WTC11 (cell line): ENCODE measurements at regions not wholly inside any gene's neighbourhood (a gene's known extent, or its start where the extent isn't known, plus 50 kb on each side); places are given as distances from the start of the nearest gene placed in this dataset.

ENCODE experiments used
- ATAC-seq: fragments of 200-7000 bp; cut with Tn5 transposase; 2 replicates; pipeline ENCODE4 v1.10.0; 2021; ENCODE audit warnings: mild to moderate bottlenecking, moderate library complexity
- CTCF ChIA-PET: fragments of 300-600 bp; sonication (Branson Sonifier 250); formaldehyde crosslinking; loops from one replicate; lab custom pipeline; 2021; ENCODE audit warnings: antibody characterized with exemption; lab: Charles Lee
- POLR2A ChIA-PET: fragments of 350-600 bp; sonication (Branson Sonifier 250); formaldehyde crosslinking; loops from one replicate; lab custom pipeline; 2021; ENCODE audit warnings: antibody characterized with exemption; lab: Charles Lee
- DNase-seq: peaks from one replicate; pipeline ENCODE4 v3.0.0; 2021; ENCODE audit warnings: low spot score
- H3K27ac Mint-ChIP-seq: 2 replicates; pipeline ENCODE4 v1.8.0; 2021; ENCODE audit warnings: mixed read lengths
- H3K27me3 Mint-ChIP-seq: 2 replicates; pipeline ENCODE4 v1.8.0; 2021; ENCODE audit warnings: low read depth, mild to moderate bottlenecking, moderate library complexity, mixed read lengths
- H3K36me3 Mint-ChIP-seq: 2 replicates; pipeline ENCODE4 v1.8.0; 2021; ENCODE audit warnings: mixed read lengths
- H3K4me1 Mint-ChIP-seq: 2 replicates; pipeline ENCODE4 v1.8.0; 2022; ENCODE audit warnings: mixed read lengths
- H3K4me3 Mint-ChIP-seq: 2 replicates; pipeline ENCODE4 v1.8.0; 2021; ENCODE audit warnings: mild to moderate bottlenecking, moderate library complexity, mixed read lengths
- H3K9me3 Mint-ChIP-seq: 2 replicates; pipeline ENCODE4 v1.8.0; 2021; ENCODE audit warnings: mixed read lengths
- ETV6 ChIP-seq: sonication (generic); formaldehyde crosslinking; IDR thresholded peaks from 2 replicates; pipeline ENCODE4 v1.8.1; 2022; ENCODE audit warnings: mild to moderate bottlenecking, missing genetic modification reagents
- FOXJ3 ChIP-seq: sonication (generic); formaldehyde crosslinking; IDR thresholded peaks from 2 replicates; pipeline ENCODE4 v1.9.0; 2021; ENCODE audit warnings: missing genetic modification reagents, mild to moderate bottlenecking, borderline replicate concordance
- GTF2I ChIP-seq: fragments of 250-450 bp; sonication (Bioruptor Pico); conservative IDR thresholded peaks from 2 replicates; pipeline ENCODE4 v1.4.0; 2021; ENCODE audit warnings: mild to moderate bottlenecking
- HMGA2 ChIP-seq: fragments of 250-450 bp; sonication (Bioruptor Pico); IDR thresholded peaks from 2 replicates; pipeline ENCODE4 v1.4.0; 2021; ENCODE audit warnings: mild to moderate bottlenecking, moderate library complexity
- JUN ChIP-seq: sonication (generic); formaldehyde crosslinking; IDR thresholded peaks from 2 replicates; pipeline ENCODE4 v1.8.0; 2023; ENCODE audit warnings: mild to moderate bottlenecking, missing genetic modification reagents
- NR3C1 ChIP-seq: sonication (generic); formaldehyde crosslinking; conservative IDR thresholded peaks from 2 replicates; pipeline ENCODE4 v1.8.1; 2023; ENCODE audit warnings: low read depth, mild to moderate bottlenecking, missing genetic modification reagents
- PRRX2 ChIP-seq: fragments of 250-450 bp; sonication (Bioruptor Pico); IDR thresholded peaks from 2 replicates; pipeline ENCODE4 v1.8.0; 2021; ENCODE audit warnings: mild to moderate bottlenecking
- TCF7 ChIP-seq: sonication (generic); formaldehyde crosslinking; IDR thresholded peaks from 2 replicates; pipeline ENCODE4 v1.8.0; 2022; ENCODE audit warnings: mild to moderate bottlenecking, low read depth, missing genetic modification reagents, moderate library complexity
- TEAD4 ChIP-seq: sonication (generic); formaldehyde crosslinking; IDR thresholded peaks from 2 replicates; pipeline ENCODE4 v1.8.0; 2022; ENCODE audit warnings: mild to moderate bottlenecking, missing genetic modification reagents
- TP53 ChIP-seq: sonication (generic); formaldehyde crosslinking; IDR thresholded peaks from 2 replicates; pipeline ENCODE4 v1.8.1; 2023; ENCODE audit warnings: mild to moderate bottlenecking, missing genetic modification reagents
- ZNF232 ChIP-seq: sonication (generic); formaldehyde crosslinking; IDR thresholded peaks from 2 replicates; pipeline ENCODE4 v1.8.0; 2022; ENCODE audit warnings: mild to moderate bottlenecking, missing genetic modification reagents
- ZNF396 ChIP-seq: fragments of 250-450 bp; sonication (Bioruptor Pico); IDR thresholded peaks from 2 replicates; pipeline ENCODE4 v1.8.0; 2021; ENCODE audit warnings: mild to moderate bottlenecking, moderate library complexity, borderline replicate concordance
- ZNF416 ChIP-seq: fragments of 250-450 bp; sonication (Bioruptor Pico); IDR thresholded peaks from 2 replicates; pipeline ENCODE4 v1.9.0; 2021; ENCODE audit warnings: mild to moderate bottlenecking, inconsistent platforms
- ZNF671 ChIP-seq: fragments of 250-450 bp; sonication (Bioruptor Pico); IDR thresholded peaks from 2 replicates; pipeline ENCODE4 v1.8.0; 2021; ENCODE audit warnings: mild to moderate bottlenecking
- TF ChIP-seq, protein P1 (sequence below): sonication (generic); formaldehyde crosslinking; IDR thresholded peaks from 2 replicates; pipeline ENCODE4 v1.8.0; 2023; ENCODE audit warnings: missing genetic modification reagents
- TF ChIP-seq, protein P2 (sequence below): sonication (generic); formaldehyde crosslinking; conservative IDR thresholded peaks from 2 replicates; pipeline ENCODE4 v1.8.1; 2022; ENCODE audit warnings: mild to moderate bottlenecking, missing genetic modification reagents
- TF ChIP-seq, protein P3 (sequence below): sonication (generic); formaldehyde crosslinking; IDR thresholded peaks from 2 replicates; pipeline ENCODE4 v1.8.0; 2023; ENCODE audit warnings: missing genetic modification reagents, mild to moderate bottlenecking, borderline replicate concordance
- TF ChIP-seq, protein P4 (sequence below): sonication (generic); formaldehyde crosslinking; IDR thresholded peaks from 2 replicates; pipeline ENCODE4 v1.8.1; 2022; ENCODE audit warnings: mild to moderate bottlenecking, moderate library complexity, missing genetic modification reagents
- TF ChIP-seq, protein P5 (sequence below): fragments of 250-450 bp; sonication (Bioruptor Pico); IDR thresholded peaks from 2 replicates; pipeline ENCODE4 v2.1.2; 2022; ENCODE audit warnings: mild to moderate bottlenecking, moderate library complexity
- TF ChIP-seq, protein P6 (sequence below): sonication (generic); formaldehyde crosslinking; IDR thresholded peaks from 2 replicates; pipeline ENCODE4 v1.8.0; 2022; ENCODE audit warnings: mild to moderate bottlenecking, missing genetic modification reagents
- TF ChIP-seq, protein P7 (sequence below): fragments of 250-450 bp; sonication (Bioruptor Pico); IDR thresholded peaks from 2 replicates; pipeline ENCODE4 v1.8.0; 2021; ENCODE audit warnings: mild to moderate bottlenecking
- TF ChIP-seq, protein P8 (sequence below): fragments of 250-450 bp; sonication (Bioruptor Pico); IDR thresholded peaks from 2 replicates; pipeline ENCODE4 v1.9.0; 2021; ENCODE audit warnings: mild to moderate bottlenecking

DNA sequence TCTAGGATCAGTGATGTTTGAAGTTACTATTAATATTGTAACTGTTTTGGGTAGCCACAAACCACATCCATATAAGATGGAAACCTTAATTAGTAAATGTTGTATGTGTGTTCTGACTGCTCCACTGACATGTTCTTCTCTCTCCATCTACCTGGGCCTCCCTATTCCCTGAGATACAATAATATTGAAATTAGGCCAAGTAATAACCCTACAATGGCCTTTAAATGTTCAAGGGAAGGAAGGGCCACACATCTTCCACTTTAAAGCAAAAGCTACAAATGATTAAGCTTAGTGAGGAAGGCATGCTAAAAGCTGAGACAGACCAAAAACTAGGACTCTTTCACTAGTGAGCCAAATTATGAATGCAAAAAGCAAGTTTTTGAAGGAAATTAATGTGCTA is 176.4 kb upstream of the ANK3 start:
- no peak for ATAC-seq
- Mint-ChIP-seq H3K27me3 (no peaks in the 10 kb centered on the region), H3K27ac (no peak overlapping the region), H3K4me3 (no peak overlapping the region), H3K9me3 (peaks cover 38% of the 10 kb centered on the region), H3K4me1 (no peaks in the 10 kb centered on the region), H3K36me3 (peaks cover 35% of the 10 kb centered on the region)
- CTCF ChIA-PET, result no interaction called here
- POLR2A ChIA-PET, result interaction anchor here (0.6 kb wide), 1 partner anchor 466 kb away, joined by 3 read pairs; no protein-coding TSS in a partner anchor
- DNase-seq, result no peak
- TF ChIP-seq, protein P1, sequence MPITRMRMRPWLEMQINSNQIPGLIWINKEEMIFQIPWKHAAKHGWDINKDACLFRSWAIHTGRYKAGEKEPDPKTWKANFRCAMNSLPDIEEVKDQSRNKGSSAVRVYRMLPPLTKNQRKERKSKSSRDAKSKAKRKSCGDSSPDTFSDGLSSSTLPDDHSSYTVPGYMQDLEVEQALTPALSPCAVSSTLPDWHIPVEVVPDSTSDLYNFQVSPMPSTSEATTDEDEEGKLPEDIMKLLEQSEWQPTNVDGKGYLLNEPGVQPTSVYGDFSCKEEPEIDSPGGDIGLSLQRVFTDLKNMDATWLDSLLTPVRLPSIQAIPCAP (CRISPR knock-in tag), result no peak
- TF ChIP-seq ZNF232 (CRISPR knock-in tag), result no peak
- no peak for TF ChIP-seq ZNF416
- TF ChIP-seq, protein P2, sequence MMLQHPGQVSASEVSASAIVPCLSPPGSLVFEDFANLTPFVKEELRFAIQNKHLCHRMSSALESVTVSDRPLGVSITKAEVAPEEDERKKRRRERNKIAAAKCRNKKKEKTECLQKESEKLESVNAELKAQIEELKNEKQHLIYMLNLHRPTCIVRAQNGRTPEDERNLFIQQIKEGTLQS (CRISPR knock-in tag), result no peak
- TF ChIP-seq ZNF396, result no peak
- TF ChIP-seq TEAD4 (CRISPR knock-in tag), result no peak
- no peak for TF ChIP-seq ETV6 (CRISPR knock-in tag)
- no peak for TF ChIP-seq TCF7 (CRISPR knock-in tag)
- TF ChIP-seq FOXJ3 (CRISPR knock-in tag), result no peak
- no peak for TF ChIP-seq ZNF671 (CRISPR knock-in tag)
- TF ChIP-seq, protein P3, sequence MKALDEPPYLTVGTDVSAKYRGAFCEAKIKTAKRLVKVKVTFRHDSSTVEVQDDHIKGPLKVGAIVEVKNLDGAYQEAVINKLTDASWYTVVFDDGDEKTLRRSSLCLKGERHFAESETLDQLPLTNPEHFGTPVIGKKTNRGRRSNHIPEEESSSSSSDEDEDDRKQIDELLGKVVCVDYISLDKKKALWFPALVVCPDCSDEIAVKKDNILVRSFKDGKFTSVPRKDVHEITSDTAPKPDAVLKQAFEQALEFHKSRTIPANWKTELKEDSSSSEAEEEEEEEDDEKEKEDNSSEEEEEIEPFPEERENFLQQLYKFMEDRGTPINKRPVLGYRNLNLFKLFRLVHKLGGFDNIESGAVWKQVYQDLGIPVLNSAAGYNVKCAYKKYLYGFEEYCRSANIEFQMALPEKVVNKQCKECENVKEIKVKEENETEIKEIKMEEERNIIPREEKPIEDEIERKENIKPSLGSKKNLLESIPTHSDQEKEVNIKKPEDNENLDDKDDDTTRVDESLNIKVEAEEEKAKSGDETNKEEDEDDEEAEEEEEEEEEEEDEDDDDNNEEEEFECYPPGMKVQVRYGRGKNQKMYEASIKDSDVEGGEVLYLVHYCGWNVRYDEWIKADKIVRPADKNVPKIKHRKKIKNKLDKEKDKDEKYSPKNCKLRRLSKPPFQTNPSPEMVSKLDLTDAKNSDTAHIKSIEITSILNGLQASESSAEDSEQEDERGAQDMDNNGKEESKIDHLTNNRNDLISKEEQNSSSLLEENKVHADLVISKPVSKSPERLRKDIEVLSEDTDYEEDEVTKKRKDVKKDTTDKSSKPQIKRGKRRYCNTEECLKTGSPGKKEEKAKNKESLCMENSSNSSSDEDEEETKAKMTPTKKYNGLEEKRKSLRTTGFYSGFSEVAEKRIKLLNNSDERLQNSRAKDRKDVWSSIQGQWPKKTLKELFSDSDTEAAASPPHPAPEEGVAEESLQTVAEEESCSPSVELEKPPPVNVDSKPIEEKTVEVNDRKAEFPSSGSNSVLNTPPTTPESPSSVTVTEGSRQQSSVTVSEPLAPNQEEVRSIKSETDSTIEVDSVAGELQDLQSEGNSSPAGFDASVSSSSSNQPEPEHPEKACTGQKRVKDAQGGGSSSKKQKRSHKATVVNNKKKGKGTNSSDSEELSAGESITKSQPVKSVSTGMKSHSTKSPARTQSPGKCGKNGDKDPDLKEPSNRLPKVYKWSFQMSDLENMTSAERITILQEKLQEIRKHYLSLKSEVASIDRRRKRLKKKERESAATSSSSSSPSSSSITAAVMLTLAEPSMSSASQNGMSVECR (CRISPR knock-in tag), result no peak
- TF ChIP-seq PRRX2 (CRISPR knock-in tag), result no peak
- TF ChIP-seq, protein P4, sequence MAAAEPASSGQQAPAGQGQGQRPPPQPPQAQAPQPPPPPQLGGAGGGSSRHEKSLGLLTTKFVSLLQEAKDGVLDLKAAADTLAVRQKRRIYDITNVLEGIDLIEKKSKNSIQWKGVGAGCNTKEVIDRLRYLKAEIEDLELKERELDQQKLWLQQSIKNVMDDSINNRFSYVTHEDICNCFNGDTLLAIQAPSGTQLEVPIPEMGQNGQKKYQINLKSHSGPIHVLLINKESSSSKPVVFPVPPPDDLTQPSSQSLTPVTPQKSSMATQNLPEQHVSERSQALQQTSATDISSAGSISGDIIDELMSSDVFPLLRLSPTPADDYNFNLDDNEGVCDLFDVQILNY (CRISPR knock-in tag), result no peak
- no peak for TF ChIP-seq NR3C1 (CRISPR knock-in tag)
- TF ChIP-seq TP53 (CRISPR knock-in tag), result no peak
- TF ChIP-seq, protein P5, sequence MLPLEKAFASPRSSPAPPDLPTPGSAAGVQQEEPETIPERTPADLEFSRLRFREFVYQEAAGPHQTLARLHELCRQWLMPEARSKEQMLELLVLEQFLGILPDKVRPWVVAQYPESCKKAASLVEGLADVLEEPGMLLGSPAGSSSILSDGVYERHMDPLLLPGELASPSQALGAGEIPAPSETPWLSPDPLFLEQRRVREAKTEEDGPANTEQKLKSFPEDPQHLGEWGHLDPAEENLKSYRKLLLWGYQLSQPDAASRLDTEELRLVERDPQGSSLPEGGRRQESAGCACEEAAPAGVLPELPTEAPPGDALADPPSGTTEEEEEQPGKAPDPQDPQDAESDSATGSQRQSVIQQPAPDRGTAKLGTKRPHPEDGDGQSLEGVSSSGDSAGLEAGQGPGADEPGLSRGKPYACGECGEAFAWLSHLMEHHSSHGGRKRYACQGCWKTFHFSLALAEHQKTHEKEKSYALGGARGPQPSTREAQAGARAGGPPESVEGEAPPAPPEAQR (CRISPR knock-in tag), result no peak

DNA sequence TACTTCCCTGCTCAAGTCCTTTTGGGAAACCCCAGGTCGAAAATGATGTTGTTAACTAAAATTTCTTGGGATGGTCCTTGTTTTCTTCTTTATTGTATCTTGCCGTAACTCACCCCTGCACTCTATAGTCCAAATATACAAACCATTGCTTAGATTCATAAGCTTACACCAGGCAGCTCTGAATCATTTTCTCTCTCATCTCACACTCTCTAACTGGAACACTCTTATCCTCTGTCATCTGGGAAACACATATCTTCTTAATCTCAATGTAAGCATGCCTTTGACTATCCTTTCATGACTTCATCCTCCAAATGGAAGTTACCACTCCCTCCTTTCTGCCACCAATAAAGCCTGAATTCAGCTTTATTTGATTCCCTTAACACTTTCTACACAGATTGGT is 175.8 kb upstream of the ANK3 start:
- no peak for DNase-seq
- POLR2A ChIA-PET, result interaction anchor here (0.6 kb wide), 1 partner anchor 465 kb away, joined by 3 read pairs; no protein-coding TSS in a partner anchor
- no peak overlapping the region for H3K27ac Mint-ChIP-seq
- CTCF ChIA-PET, result no interaction called here
- no peaks in the 10 kb centered on the region for H3K4me1 Mint-ChIP-seq
- ATAC-seq, result no peak
- peaks cover 38% of the 10 kb centered on the region for H3K9me3 Mint-ChIP-seq
- no peaks in the 10 kb centered on the region for H3K27me3 Mint-ChIP-seq
- no peak overlapping the region for H3K4me3 Mint-ChIP-seq
- H3K36me3 Mint-ChIP-seq, result peaks cover 35% of the 10 kb centered on the region
- TF ChIP-seq FOXJ3 (CRISPR knock-in tag) (no peak), NR3C1 (CRISPR knock-in tag) (no peak), ZNF396 (no peak), GTF2I (CRISPR knock-in tag) (no peak), HMGA2 (CRISPR knock-in tag) (no peak), JUN (CRISPR knock-in tag) (no peak), ZNF416 (no peak), ETV6 (CRISPR knock-in tag) (no peak)
- TF ChIP-seq, protein P6, sequence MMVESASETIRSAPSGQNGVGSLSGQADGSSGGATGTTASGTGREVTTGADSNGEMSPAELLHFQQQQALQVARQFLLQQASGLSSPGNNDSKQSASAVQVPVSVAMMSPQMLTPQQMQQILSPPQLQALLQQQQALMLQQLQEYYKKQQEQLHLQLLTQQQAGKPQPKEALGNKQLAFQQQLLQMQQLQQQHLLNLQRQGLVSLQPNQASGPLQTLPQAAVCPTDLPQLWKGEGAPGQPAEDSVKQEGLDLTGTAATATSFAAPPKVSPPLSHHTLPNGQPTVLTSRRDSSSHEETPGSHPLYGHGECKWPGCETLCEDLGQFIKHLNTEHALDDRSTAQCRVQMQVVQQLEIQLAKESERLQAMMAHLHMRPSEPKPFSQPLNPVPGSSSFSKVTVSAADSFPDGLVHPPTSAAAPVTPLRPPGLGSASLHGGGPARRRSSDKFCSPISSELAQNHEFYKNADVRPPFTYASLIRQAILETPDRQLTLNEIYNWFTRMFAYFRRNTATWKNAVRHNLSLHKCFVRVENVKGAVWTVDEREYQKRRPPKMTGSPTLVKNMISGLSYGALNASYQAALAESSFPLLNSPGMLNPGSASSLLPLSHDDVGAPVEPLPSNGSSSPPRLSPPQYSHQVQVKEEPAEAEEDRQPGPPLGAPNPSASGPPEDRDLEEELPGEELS (CRISPR knock-in tag), result no peak
- TF ChIP-seq, protein P7, sequence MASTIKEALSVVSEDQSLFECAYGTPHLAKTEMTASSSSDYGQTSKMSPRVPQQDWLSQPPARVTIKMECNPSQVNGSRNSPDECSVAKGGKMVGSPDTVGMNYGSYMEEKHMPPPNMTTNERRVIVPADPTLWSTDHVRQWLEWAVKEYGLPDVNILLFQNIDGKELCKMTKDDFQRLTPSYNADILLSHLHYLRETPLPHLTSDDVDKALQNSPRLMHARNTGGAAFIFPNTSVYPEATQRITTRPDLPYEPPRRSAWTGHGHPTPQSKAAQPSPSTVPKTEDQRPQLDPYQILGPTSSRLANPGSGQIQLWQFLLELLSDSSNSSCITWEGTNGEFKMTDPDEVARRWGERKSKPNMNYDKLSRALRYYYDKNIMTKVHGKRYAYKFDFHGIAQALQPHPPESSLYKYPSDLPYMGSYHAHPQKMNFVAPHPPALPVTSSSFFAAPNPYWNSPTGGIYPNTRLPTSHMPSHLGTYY, result no peak
- TF ChIP-seq, protein P8, sequence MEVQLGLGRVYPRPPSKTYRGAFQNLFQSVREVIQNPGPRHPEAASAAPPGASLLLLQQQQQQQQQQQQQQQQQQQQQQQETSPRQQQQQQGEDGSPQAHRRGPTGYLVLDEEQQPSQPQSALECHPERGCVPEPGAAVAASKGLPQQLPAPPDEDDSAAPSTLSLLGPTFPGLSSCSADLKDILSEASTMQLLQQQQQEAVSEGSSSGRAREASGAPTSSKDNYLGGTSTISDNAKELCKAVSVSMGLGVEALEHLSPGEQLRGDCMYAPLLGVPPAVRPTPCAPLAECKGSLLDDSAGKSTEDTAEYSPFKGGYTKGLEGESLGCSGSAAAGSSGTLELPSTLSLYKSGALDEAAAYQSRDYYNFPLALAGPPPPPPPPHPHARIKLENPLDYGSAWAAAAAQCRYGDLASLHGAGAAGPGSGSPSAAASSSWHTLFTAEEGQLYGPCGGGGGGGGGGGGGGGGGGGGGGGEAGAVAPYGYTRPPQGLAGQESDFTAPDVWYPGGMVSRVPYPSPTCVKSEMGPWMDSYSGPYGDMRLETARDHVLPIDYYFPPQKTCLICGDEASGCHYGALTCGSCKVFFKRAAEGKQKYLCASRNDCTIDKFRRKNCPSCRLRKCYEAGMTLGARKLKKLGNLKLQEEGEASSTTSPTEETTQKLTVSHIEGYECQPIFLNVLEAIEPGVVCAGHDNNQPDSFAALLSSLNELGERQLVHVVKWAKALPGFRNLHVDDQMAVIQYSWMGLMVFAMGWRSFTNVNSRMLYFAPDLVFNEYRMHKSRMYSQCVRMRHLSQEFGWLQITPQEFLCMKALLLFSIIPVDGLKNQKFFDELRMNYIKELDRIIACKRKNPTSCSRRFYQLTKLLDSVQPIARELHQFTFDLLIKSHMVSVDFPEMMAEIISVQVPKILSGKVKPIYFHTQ, result no peak
